HUDEP-2 (cell line): ENCODE measurements at regions not wholly inside any gene's neighbourhood (a gene's known extent, or its start where the extent isn't known, plus 50 kb on each side); places are given as distances from the start of the nearest gene placed in this dataset.
"Not testable (repeated sequence)": the region's sequence is repeated elsewhere in the genome, so short reads cannot be mapped to it uniquely, and the experiment has no call there.

ENCODE experiments used
- DNase-seq, 76 experiments: peaks; one replicate each; lab custom pipeline; 2025; ENCODE audit not compliant: unreplicated experiment in 76 of 76; lab: John Stamatoyannopoulos, UW

GRCh38 chr4:117661091-117662072, 372.9 kb upstream of the NDST3 start:
- DNase-seq, result no peak

- no peak for DNase-seq
These were observed 369.4 kb upstream of the NDST3 start for GRCh38 chr4:117664706-117665444.

GRCh38 chr4:117676153-117676552, 358.1 kb upstream of the NDST3 start:
- no peak for DNase-seq

GRCh38 chr4:117678861-117679260, 355.4 kb upstream of the NDST3 start:
- no peak for DNase-seq

GRCh38 chr4:117691572-117692351, 342.5 kb upstream of the NDST3 start:
- no peak for DNase-seq

- DNase-seq, result peak in 2 of 76 experiments; percentile 0 to 1
These were observed 341.7 kb upstream of the NDST3 start for GRCh38 chr4:117692538-117692937.

GRCh38 chr4:117699595-117699994, 334.7 kb upstream of the NDST3 start:
- no peak for DNase-seq

GRCh38 chr4:117700111-117700892, 334.0 kb upstream of the NDST3 start:
- peak in 10 of 76 experiments; percentile 1 to 31 (median 8) for DNase-seq

GRCh38 chr4:117702353-117702752, 331.9 kb upstream of the NDST3 start:
- DNase-seq, result no peak

GRCh38 chr4:117704721-117705120, 329.6 kb upstream of the NDST3 start:
- DNase-seq, result no peak

- DNase-seq, result no peak
These were observed 293.6 kb upstream of the NDST3 start for GRCh38 chr4:117740736-117741135.

- DNase-seq, result not testable (repeated sequence)
These were observed 288.9 kb upstream of the NDST3 start for GRCh38 chr4:117745379-117745778.

GRCh38 chr4:117755438-117755837, 278.8 kb upstream of the NDST3 start:
- DNase-seq, result no peak

GRCh38 chr4:117768610-117769009, 265.7 kb upstream of the NDST3 start:
- DNase-seq, result no peak

GRCh38 chr4:117770269-117771102, 263.8 kb upstream of the NDST3 start:
- no peak for DNase-seq

GRCh38 chr4:117771647-117772337, 262.5 kb upstream of the NDST3 start:
- no peak for DNase-seq

GRCh38 chr4:117773064-117773936, 261.0 kb upstream of the NDST3 start:
- no peak for DNase-seq

GRCh38 chr4:117777721-117778120, 256.6 kb upstream of the NDST3 start:
- DNase-seq, result no peak
